ENCODE measurements at regions not wholly inside any gene's neighbourhood (a gene's known extent, or its start where the extent isn't known, plus 50 kb on each side); places are given as distances from the start of the nearest gene placed in this dataset.
A peak's percentile ranks its signal among the peaks of the same experiment; 100 is the strongest.

DNA sequence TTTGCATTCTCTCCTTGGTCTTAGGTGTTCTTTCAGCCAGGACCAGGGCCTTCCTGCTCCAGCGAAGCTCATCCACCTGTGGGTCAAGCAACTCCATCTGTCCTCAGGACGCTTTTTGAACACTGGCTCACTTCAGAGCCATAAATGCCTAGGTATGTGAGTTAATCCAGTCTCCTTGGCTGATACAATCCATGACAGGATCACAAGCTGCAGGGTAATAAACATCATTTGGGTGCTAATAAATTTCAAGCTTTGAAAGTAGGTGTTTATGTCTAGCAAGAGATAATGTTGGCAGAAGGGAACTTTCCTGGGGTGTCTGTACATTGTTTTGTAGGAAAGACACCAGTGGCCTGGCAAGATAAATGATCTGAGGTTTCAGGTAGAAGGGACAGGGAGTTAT lies 159.2 kb upstream of the TUT7 start:
- TF ChIP-seq, protein P1, sequence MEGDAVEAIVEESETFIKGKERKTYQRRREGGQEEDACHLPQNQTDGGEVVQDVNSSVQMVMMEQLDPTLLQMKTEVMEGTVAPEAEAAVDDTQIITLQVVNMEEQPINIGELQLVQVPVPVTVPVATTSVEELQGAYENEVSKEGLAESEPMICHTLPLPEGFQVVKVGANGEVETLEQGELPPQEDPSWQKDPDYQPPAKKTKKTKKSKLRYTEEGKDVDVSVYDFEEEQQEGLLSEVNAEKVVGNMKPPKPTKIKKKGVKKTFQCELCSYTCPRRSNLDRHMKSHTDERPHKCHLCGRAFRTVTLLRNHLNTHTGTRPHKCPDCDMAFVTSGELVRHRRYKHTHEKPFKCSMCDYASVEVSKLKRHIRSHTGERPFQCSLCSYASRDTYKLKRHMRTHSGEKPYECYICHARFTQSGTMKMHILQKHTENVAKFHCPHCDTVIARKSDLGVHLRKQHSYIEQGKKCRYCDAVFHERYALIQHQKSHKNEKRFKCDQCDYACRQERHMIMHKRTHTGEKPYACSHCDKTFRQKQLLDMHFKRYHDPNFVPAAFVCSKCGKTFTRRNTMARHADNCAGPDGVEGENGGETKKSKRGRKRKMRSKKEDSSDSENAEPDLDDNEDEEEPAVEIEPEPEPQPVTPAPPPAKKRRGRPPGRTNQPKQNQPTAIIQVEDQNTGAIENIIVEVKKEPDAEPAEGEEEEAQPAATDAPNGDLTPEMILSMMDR (IDR thresholded peaks at IDR 0.05; ENCODE audit: borderline replicate concordance) = no peak
- DNase-seq = no peak
- intact Hi-C loops (cut with micrococcal nuclease) = no loop called here
- no peaks in the 10 kb centered on the region for H3K36me3 ChIP-seq
- peaks cover 6% of the 10 kb centered on the region for H3K27me3 ChIP-seq (ENCODE audit: low read depth)
- no peaks in the 10 kb centered on the region for H3K4me1 ChIP-seq
- no peak overlapping the region for H3K27ac ChIP-seq (replicated peaks)
- H3K4me3 ChIP-seq = no peak overlapping the region
- H3K9me3 ChIP-seq (replicated peaks) = no peaks in the 10 kb centered on the region

DNA sequence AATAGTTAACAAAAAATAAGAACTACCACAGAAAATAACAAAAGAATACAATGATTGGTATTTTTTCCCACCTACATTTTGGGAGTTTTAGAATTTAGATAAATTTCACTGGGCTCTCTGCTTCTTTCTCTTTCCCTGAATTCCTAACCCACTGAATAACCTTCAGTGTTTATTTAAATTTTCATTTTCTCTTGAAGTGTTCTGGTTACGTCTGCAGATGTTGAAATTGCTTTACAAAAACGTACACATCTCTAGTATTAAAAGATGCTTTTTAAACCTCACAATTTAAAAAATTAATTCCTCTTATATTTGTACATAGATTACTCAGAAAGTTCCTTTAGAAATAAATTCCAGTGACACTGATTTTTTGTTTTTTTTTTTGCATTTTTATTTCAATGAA lies 158.7 kb upstream of the TUT7 start:
- Histone ChIP-seq H3K27me3 (ENCODE audit: low read depth) (peaks cover 6% of the 10 kb centered on the region), H3K9me3 (replicated peaks) (no peaks in the 10 kb centered on the region), H3K4me1 (no peaks in the 10 kb centered on the region), H3K4me3 (no peak overlapping the region), H3K27ac (replicated peaks) (no peak overlapping the region), H3K36me3 (no peaks in the 10 kb centered on the region)
- DNase-seq = no peak
- TF ChIP-seq, protein P1 (IDR thresholded peaks at IDR 0.05; ENCODE audit: borderline replicate concordance) = no peak
- intact Hi-C loops (cut with micrococcal nuclease) = no loop called here

DNA sequence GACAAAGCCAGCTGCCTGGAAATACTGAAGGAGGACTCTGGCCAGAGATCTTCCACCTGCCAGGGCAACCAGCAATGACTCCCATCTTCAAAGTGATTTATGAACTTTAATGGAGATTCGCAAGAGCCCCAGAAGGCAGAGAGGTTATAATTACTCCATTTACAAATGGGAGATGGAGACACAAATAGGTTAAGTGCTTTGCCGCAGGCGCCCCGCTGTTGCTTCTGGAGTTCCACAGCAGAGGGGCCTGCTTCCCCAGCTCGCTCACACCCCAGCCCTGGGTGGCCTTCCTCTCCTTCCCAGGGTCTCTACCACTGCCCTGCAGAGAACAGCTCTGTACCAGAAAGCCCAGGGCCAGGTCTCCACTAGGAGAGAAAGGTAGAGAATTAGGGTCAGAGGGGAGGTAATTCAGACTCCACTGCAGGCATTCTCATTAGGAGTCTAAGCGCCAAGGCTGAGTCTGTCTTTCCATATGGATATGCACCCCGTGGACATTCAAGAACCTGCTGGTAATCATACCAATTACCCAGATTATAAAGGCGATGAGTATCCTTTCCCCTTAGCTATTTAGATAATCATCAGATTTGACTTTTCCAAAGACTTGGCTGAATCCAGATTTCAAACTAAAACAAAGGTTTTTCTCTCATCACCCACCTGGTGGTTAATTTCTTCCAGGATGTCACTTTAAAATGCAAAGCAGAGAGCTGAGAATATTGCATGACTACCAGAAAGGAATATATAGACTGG lies 157.6 kb upstream of the TUT7 start:
- no peaks in the 10 kb centered on the region for H3K4me1 ChIP-seq
- H3K4me3 ChIP-seq = no peak overlapping the region
- TF ChIP-seq, protein P1 (IDR thresholded peaks at IDR 0.05; ENCODE audit: borderline replicate concordance) = no peak
- no peak overlapping the region for H3K27ac ChIP-seq (replicated peaks)
- no peak for DNase-seq
- no peaks in the 10 kb centered on the region for H3K9me3 ChIP-seq (replicated peaks)
- H3K36me3 ChIP-seq = no peaks in the 10 kb centered on the region
- intact Hi-C loops (cut with micrococcal nuclease) = no loop called here
- peaks cover 6% of the 10 kb centered on the region for H3K27me3 ChIP-seq (ENCODE audit: low read depth)

DNA sequence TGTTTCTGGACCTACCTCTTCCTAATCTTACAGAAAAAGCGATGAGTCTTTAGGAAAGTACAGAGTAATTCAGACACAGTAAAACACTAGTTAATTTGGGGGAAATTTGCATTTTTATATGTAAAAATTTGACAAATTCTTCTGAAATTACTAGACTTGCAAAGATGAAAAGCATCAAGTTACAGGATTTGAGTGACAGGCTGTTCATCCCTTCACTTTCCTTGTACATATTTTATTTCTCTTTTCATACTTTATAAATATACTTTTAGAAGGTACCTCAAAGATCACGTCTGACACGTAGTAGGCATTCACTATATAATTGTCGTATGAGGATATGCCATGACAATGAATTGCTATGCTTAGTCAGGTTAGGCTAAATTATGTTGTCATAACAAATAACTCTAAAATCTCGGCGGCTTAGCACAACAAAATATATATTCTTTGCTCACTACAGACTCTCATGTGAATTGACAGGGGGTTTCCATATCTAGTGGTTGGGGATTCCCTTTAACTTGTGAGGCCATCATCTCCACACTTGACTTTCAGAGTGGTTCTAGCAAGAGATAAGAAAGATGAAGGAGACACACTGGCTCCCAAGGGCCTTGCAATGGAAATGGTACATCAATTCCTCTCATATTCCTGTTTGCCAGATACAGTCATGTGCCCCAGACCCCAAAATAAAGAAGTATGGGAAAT lies 154.1 kb upstream of the TUT7 start:
- H3K9me3 ChIP-seq (replicated peaks) = no peaks in the 10 kb centered on the region
- DNase-seq = no peak
- intact Hi-C loops (cut with micrococcal nuclease) = no loop called here
- no peaks in the 10 kb centered on the region for H3K4me1 ChIP-seq
- H3K27ac ChIP-seq (replicated peaks) = peak overlapping the region; percentile 36
- H3K27me3 ChIP-seq (ENCODE audit: low read depth) = peaks cover 6% of the 10 kb centered on the region
- H3K36me3 ChIP-seq = no peaks in the 10 kb centered on the region
- H3K4me3 ChIP-seq = no peak overlapping the region
- TF ChIP-seq, protein P1 (IDR thresholded peaks at IDR 0.05; ENCODE audit: borderline replicate concordance) = no peak

DNA sequence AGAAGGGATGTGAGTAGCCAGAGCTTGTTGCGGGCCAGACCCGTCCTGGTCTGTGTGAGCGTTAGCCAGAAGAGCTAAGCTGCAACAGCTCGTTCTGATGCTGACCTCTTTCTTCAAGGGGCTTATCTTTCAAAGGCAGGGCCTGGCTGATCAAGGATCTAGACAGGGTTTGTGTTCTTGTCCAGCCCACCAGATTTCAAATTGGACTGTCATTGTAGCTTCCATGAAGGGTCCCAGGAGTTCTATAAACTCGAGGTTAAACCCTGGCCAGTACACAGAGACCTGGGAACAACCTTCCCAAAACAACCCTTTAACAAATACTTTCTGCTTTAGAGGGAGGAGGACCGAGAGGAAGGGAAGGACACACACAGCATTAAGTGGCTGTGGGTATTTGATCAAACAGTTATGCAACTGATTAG lies 153.0 kb upstream of the TUT7 start:
- H3K9me3 ChIP-seq (replicated peaks) = no peaks in the 10 kb centered on the region
- intact Hi-C loops (cut with micrococcal nuclease) = no loop called here
- peaks cover 6% of the 10 kb centered on the region for H3K27me3 ChIP-seq (ENCODE audit: low read depth)
- H3K4me3 ChIP-seq = no peak overlapping the region
- TF ChIP-seq, protein P1 (IDR thresholded peaks at IDR 0.05; ENCODE audit: borderline replicate concordance) = no peak
- peak overlapping the region; percentile 36 for H3K27ac ChIP-seq (replicated peaks)
- H3K4me1 ChIP-seq = no peaks in the 10 kb centered on the region
- no peaks in the 10 kb centered on the region for H3K36me3 ChIP-seq
- DNase-seq = no peak
